ENCODE measurements at regions not wholly inside any gene's neighbourhood (a gene's known extent, or its start where the extent isn't known, plus 50 kb on each side); places are given as distances from the start of the nearest gene placed in this dataset.

GRCh38 chr5:129359450-129359849 lies 100.6 kb upstream of the ADAMTS19 start:
- Histone ChIP-seq H3K9me3 (no peaks in the 10 kb centered on the region), H3K27ac (no peak overlapping the region), H3K27me3 (no peaks in the 10 kb centered on the region), H3K4me1 (peaks cover 0 to 8% (median 0%) of the 10 kb centered on the region in 4 donors), H3K36me3 (no peaks in the 10 kb centered on the region), H3K4me3 (no peak overlapping the region)
- WGBS, 2 donors, result 40 to 74% methylated on average over 2 of the region's 2 CpGs
- DNase-seq, result no peak
- intact Hi-C loops (cut with DNase I), result no loop called here
- TF ChIP-seq EP300 (IDR thresholded peaks at IDR 0.05) (no peak), POLR2A (IDR thresholded peaks at IDR 0.05) (no peak), CTCF (IDR thresholded peaks at IDR 0.05) (no peak), POLR2AphosphoS5 (IDR thresholded peaks at IDR 0.05) (no peak)

- WGBS, 2 donors, result 15 to 57% methylated on average over 1 of the region's 1 CpG
- Histone ChIP-seq H3K36me3 (no peaks in the 10 kb centered on the region), H3K27ac (no peak overlapping the region), H3K9me3 (peaks cover 0 to 6% (median 0%) of the 10 kb centered on the region in 4 donors), H3K4me3 (no peak overlapping the region), H3K4me1 (peaks cover 0 to 8% (median 0%) of the 10 kb centered on the region in 4 donors), H3K27me3 (no peaks in the 10 kb centered on the region)
- TF ChIP-seq CTCF (IDR thresholded peaks at IDR 0.05) (no peak), EP300 (IDR thresholded peaks at IDR 0.05) (no peak), POLR2AphosphoS5 (IDR thresholded peaks at IDR 0.05) (no peak), POLR2A (IDR thresholded peaks at IDR 0.05) (no peak)
- no peak for DNase-seq
- intact Hi-C loops (cut with DNase I), result no loop called here
These were observed 98.6 kb upstream of the ADAMTS19 start for GRCh38 chr5:129361441-129362025.

GRCh38 chr5:129362456-129362855 lies 97.6 kb upstream of the ADAMTS19 start:
- Histone ChIP-seq H3K4me1 (peaks cover 0 to 8% (median 0%) of the 10 kb centered on the region in 4 donors), H3K27ac (no peak overlapping the region), H3K36me3 (no peaks in the 10 kb centered on the region), H3K9me3 (peaks cover 0 to 6% (median 0%) of the 10 kb centered on the region in 4 donors), H3K4me3 (no peak overlapping the region), H3K27me3 (no peaks in the 10 kb centered on the region)
- TF ChIP-seq POLR2A (IDR thresholded peaks at IDR 0.05), result no peak
- TF ChIP-seq POLR2AphosphoS5 (IDR thresholded peaks at IDR 0.05), result no peak
- TF ChIP-seq CTCF (IDR thresholded peaks at IDR 0.05), result no peak
- no peak for TF ChIP-seq EP300 (IDR thresholded peaks at IDR 0.05)
- intact Hi-C loops (cut with DNase I), result no loop called here
- no peak for DNase-seq

GRCh38 chr5:129363991-129364390 lies 96.1 kb upstream of the ADAMTS19 start:
- Histone ChIP-seq H3K4me3 (no peak overlapping the region), H3K27ac (no peak overlapping the region), H3K4me1 (peaks cover 0 to 8% (median 0%) of the 10 kb centered on the region in 4 donors), H3K27me3 (no peaks in the 10 kb centered on the region), H3K36me3 (no peaks in the 10 kb centered on the region), H3K9me3 (peaks cover 0 to 6% (median 0%) of the 10 kb centered on the region in 4 donors)
- intact Hi-C loops (cut with DNase I), result no loop called here
- no peak for DNase-seq
- TF ChIP-seq EP300 (IDR thresholded peaks at IDR 0.05) (no peak), CTCF (IDR thresholded peaks at IDR 0.05) (no peak), POLR2A (IDR thresholded peaks at IDR 0.05) (no peak), POLR2AphosphoS5 (IDR thresholded peaks at IDR 0.05) (no peak)

GRCh38 chr5:129367883-129368282 lies 92.2 kb upstream of the ADAMTS19 start:
- peaks cover 0 to 6% (median 0%) of the 10 kb centered on the region in 4 donors for H3K9me3 ChIP-seq
- no peaks in the 10 kb centered on the region for H3K4me1 ChIP-seq
- no peak overlapping the region for H3K27ac ChIP-seq
- no peak overlapping the region for H3K4me3 ChIP-seq
- H3K36me3 ChIP-seq, result no peaks in the 10 kb centered on the region
- no peaks in the 10 kb centered on the region for H3K27me3 ChIP-seq
- no peak for DNase-seq
- WGBS, 2 donors, result 32 to 56% methylated on average over 1 of the region's 1 CpG
- intact Hi-C loops (cut with DNase I), result no loop called here
- TF ChIP-seq POLR2AphosphoS5 (IDR thresholded peaks at IDR 0.05), result no peak
- TF ChIP-seq EP300 (IDR thresholded peaks at IDR 0.05), result no peak
- no peak for TF ChIP-seq POLR2A (IDR thresholded peaks at IDR 0.05)
- TF ChIP-seq CTCF (IDR thresholded peaks at IDR 0.05), result no peak
